NCI-H146 (cell line): ENCODE measurements at regions not wholly inside any gene's neighbourhood (a gene's known extent, or its start where the extent isn't known, plus 50 kb on each side); places are given as distances from the start of the nearest gene placed in this dataset.
"Not testable (repeated sequence)": the region's sequence is repeated elsewhere in the genome, so short reads cannot be mapped to it uniquely, and the experiment has no call there.

Experiments used
- DNase-seq: peaks from one replicate; lab custom pipeline; 2025; lab: John Stamatoyannopoulos, UW

GRCh38 chr3:24545887-24546286 lies 51.2 kb upstream of the THRB start:
- DNase-seq = no peak

- no peak for DNase-seq
Measured at GRCh38 chr3:24548278-24548677, 53.6 kb upstream of the THRB start.

- DNase-seq = no peak
Measured at GRCh38 chr3:24550588-24550987, 55.9 kb upstream of the THRB start.

- DNase-seq = no peak
Measured at GRCh38 chr3:24551626-24552025, 57.0 kb upstream of the THRB start.

- DNase-seq = no peak
Measured at GRCh38 chr3:24562895-24563294, 68.2 kb upstream of the THRB start.

- no peak for DNase-seq
Measured at GRCh38 chr3:24565053-24565452, 70.4 kb upstream of the THRB start.

GRCh38 chr3:24565656-24566055 lies 71.0 kb upstream of the THRB start:
- DNase-seq = no peak

- DNase-seq = no peak
Measured at GRCh38 chr3:24566927-24567326, 72.3 kb upstream of the THRB start.

- DNase-seq = not testable (repeated sequence)
Measured at GRCh38 chr3:24572409-24572808, 77.8 kb upstream of the THRB start.

GRCh38 chr3:24573576-24573975 lies 78.9 kb upstream of the THRB start:
- no peak for DNase-seq

GRCh38 chr3:24578324-24578723 lies 83.7 kb upstream of the THRB start:
- no peak for DNase-seq

- DNase-seq = no peak
Measured at GRCh38 chr3:24578951-24579421, 84.3 kb upstream of the THRB start.

- no peak for DNase-seq
Measured at GRCh38 chr3:24582431-24583403, 88.1 kb upstream of the THRB start.

- no peak for DNase-seq
Measured at GRCh38 chr3:24586920-24587319, 92.3 kb upstream of the THRB start.

GRCh38 chr3:24588629-24589512 lies 94.2 kb upstream of the THRB start:
- DNase-seq = no peak

- no peak for DNase-seq
Measured at GRCh38 chr3:24589513-24589851, 94.8 kb upstream of the THRB start.

- DNase-seq = no peak
Measured at GRCh38 chr3:24589931-24590880, 95.6 kb upstream of the THRB start.

- DNase-seq = no peak
Measured at GRCh38 chr3:24591191-24591590, 96.5 kb upstream of the THRB start.

- DNase-seq = no peak
Measured at GRCh38 chr3:24591661-24592555, 97.3 kb upstream of the THRB start.

GRCh38 chr3:24594161-24594560 lies 99.5 kb upstream of the THRB start:
- DNase-seq = no peak

GRCh38 chr3:24595796-24596195 lies 101.1 kb upstream of the THRB start:
- DNase-seq = no peak
